GM12873 (cell line): ENCODE measurements at regions not wholly inside any gene's neighbourhood (a gene's known extent, or its start where the extent isn't known, plus 50 kb on each side); places are given as distances from the start of the nearest gene placed in this dataset.

ENCODE experiments used
- CTCF ChIP-seq: IDR thresholded peaks from 2 replicates; pipeline ENCODE4 v1.5.1; 2012; ENCODE audit warnings: low read depth, mild to moderate bottlenecking, moderate library complexity, low read length, control low read depth; ENCODE audit not compliant: insufficient read depth; ENCODE audit errors: missing control alignments

- TF ChIP-seq CTCF = no peak
Measured at GRCh38 chr11:95327273-95327948, 96.4 kb upstream of the SESN3 start.

- no peak for TF ChIP-seq CTCF
Measured at GRCh38 chr11:95325777-95326258, 94.8 kb upstream of the SESN3 start.

- TF ChIP-seq CTCF = no peak
Measured at GRCh38 chr11:95324826-95325225, 93.8 kb upstream of the SESN3 start.

- no peak for TF ChIP-seq CTCF
Measured at GRCh38 chr11:95322539-95322938, 91.5 kb upstream of the SESN3 start.

GRCh38 chr11:95318498-95318897, 87.5 kb upstream of the SESN3 start:
- no peak for TF ChIP-seq CTCF

- TF ChIP-seq CTCF = no peak
Measured at GRCh38 chr11:95308512-95309035, 77.6 kb upstream of the SESN3 start.

- TF ChIP-seq CTCF = no peak
Measured at GRCh38 chr11:95307286-95307685, 76.3 kb upstream of the SESN3 start.
